ENCODE measurements at regions not wholly inside any gene's neighbourhood (a gene's known extent, or its start where the extent isn't known, plus 50 kb on each side); places are given as distances from the start of the nearest gene placed in this dataset.

DNA sequence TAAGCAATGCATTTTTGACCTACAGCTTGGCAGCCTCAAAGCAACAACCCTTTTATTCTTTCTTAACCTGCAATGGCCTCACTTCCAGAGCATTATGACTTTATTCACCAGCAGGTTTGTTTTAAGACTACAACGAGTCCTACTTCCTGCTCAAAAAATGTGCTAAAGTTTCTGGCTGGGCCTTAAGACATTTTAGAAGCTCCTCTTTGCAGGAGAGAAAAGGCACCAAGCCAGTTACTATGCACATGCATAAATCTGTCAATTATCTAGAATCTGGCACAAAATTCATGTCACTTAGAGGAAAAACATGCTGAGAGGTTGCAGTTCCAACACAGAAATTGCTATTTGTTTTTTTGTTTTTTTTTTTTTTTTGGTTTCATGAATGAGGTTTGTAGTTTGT, 223.0 kb upstream of the EPHA5 start:
- DNase-seq (ENCODE audit: extremely low spot score, unreplicated experiment) = no peak
- Mint-ChIP-seq H3K4me3 (no peak overlapping the region), H3K9me3 (no peaks in the 10 kb centered on the region), H3K36me3 (no peaks in the 10 kb centered on the region), H3K27me3 (no peaks in the 10 kb centered on the region), H3K27ac (no peak overlapping the region), H3K4me1 (ENCODE audit: unreplicated experiment) (no peaks in the 10 kb centered on the region)
- TF ChIP-seq, protein P1, sequence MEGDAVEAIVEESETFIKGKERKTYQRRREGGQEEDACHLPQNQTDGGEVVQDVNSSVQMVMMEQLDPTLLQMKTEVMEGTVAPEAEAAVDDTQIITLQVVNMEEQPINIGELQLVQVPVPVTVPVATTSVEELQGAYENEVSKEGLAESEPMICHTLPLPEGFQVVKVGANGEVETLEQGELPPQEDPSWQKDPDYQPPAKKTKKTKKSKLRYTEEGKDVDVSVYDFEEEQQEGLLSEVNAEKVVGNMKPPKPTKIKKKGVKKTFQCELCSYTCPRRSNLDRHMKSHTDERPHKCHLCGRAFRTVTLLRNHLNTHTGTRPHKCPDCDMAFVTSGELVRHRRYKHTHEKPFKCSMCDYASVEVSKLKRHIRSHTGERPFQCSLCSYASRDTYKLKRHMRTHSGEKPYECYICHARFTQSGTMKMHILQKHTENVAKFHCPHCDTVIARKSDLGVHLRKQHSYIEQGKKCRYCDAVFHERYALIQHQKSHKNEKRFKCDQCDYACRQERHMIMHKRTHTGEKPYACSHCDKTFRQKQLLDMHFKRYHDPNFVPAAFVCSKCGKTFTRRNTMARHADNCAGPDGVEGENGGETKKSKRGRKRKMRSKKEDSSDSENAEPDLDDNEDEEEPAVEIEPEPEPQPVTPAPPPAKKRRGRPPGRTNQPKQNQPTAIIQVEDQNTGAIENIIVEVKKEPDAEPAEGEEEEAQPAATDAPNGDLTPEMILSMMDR (conservative IDR thresholded peaks at IDR 0.05) = no peak

DNA sequence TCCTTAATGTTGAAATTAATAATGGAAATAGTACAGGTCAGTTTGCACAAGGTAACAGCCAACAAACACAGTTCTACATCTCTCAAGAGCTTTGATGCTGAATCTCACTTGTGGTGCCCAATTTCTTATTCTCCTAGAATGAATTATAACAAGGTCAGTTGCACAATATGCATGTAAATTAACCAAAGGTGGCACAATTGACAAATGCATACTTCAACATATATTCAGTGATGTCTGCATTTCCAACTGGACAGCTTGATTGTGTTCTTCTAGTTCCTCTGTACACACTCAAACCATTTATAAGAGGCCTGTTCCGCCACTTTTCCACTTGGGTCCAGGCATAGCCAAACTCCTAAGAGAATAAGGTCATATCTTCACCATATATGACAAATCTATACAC, 210.3 kb upstream of the EPHA5 start:
- H3K27ac Mint-ChIP-seq = no peak overlapping the region
- no peak overlapping the region for H3K4me3 Mint-ChIP-seq
- no peaks in the 10 kb centered on the region for H3K36me3 Mint-ChIP-seq
- H3K9me3 Mint-ChIP-seq = no peaks in the 10 kb centered on the region
- H3K4me1 Mint-ChIP-seq (ENCODE audit: unreplicated experiment) = no peaks in the 10 kb centered on the region
- TF ChIP-seq, protein P1 (conservative IDR thresholded peaks at IDR 0.05) = no peak
- no peak for DNase-seq (ENCODE audit: extremely low spot score, unreplicated experiment)
- no peaks in the 10 kb centered on the region for H3K27me3 Mint-ChIP-seq

DNA sequence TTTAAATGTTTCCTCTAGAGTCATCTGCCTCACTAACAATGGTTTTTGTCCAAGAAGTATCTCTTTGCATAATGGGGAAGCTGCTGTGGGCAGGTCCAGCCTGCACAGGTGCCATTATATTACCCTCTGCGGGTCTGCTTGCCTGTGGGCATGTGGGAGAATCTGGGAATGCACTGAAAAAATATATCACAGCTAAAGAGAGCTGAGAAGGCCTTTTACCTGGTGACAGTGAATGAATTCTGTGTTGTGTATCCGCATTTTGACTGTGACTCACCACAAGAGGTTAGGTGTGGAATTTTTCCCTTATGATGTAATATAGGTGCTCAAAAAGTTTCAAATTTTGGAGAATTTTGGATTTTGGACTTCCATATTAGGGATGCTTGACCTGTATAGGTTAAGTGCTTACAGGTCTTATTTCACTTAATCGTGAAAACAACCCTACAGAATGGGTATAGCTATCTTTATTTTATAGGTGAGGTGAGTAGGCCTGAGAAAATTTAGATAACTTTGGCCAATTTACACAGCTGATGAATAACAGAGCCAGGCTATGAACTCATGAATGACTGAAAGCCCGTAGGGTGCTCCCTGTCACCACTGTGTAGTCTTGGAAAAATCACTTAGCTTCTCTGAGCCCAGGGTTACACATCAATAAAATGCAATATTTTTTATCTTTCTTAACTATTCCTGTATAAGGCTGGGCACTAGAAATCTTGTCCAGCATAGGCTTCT, 198.0 kb upstream of the EPHA5 start:
- Mint-ChIP-seq H3K27me3 (no peaks in the 10 kb centered on the region), H3K9me3 (no peaks in the 10 kb centered on the region), H3K36me3 (no peaks in the 10 kb centered on the region), H3K4me3 (no peak overlapping the region), H3K27ac (no peak overlapping the region), H3K4me1 (ENCODE audit: unreplicated experiment) (no peaks in the 10 kb centered on the region)
- no peak for DNase-seq (ENCODE audit: extremely low spot score, unreplicated experiment)
- TF ChIP-seq, protein P1 (conservative IDR thresholded peaks at IDR 0.05) = no peak

DNA sequence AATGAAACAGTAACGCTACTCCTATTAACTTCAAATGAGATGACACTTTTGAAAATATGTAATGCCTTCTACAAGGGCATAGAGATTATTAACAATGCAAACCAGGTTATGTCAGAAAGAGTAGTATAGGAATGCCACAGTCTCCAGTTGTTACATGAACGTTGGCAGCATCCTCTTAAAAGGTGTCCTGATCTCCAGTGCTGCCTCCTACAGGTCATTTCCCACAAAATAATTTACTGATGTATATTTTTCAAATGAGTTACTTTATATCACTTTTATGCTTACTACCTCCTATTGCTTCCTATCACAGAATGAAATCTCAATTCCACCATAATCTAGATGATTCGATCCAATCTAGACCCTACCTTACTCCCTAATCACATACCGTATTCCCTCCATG, 195.2 kb upstream of the EPHA5 start:
- Mint-ChIP-seq H3K27ac (no peak overlapping the region), H3K9me3 (no peaks in the 10 kb centered on the region), H3K36me3 (no peaks in the 10 kb centered on the region), H3K4me1 (ENCODE audit: unreplicated experiment) (no peaks in the 10 kb centered on the region), H3K27me3 (no peaks in the 10 kb centered on the region), H3K4me3 (no peak overlapping the region)
- TF ChIP-seq, protein P1 (conservative IDR thresholded peaks at IDR 0.05) = peak; percentile 68
- no peak for DNase-seq (ENCODE audit: extremely low spot score, unreplicated experiment)

DNA sequence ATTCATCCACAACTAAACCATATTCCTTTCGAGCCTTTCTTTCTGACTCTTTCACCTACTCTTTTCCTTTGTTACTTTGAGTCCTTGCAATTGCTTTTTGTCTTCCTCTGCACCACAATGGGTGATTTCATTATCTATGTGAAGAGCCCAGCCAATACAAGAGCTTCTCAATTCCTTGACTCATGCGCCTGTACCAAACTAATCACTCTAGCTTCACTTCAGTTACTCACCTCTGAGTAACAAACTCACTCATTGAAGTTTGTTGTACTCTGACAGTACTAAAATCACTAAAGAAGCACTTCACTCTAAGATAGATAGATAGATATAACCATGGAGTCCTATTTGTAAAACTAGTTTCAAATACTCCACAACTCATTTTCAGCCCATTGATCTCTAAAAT, 191.7 kb upstream of the EPHA5 start:
- TF ChIP-seq, protein P1 (conservative IDR thresholded peaks at IDR 0.05) = no peak
- Mint-ChIP-seq H3K9me3 (no peaks in the 10 kb centered on the region), H3K36me3 (no peaks in the 10 kb centered on the region), H3K4me3 (no peak overlapping the region), H3K27ac (no peak overlapping the region), H3K27me3 (no peaks in the 10 kb centered on the region), H3K4me1 (ENCODE audit: unreplicated experiment) (no peaks in the 10 kb centered on the region)
- no peak for DNase-seq (ENCODE audit: extremely low spot score, unreplicated experiment)
